PC-9 (cell line): ENCODE measurements at regions not wholly inside any gene's neighbourhood (a gene's known extent, or its start where the extent isn't known, plus 50 kb on each side); places are given as distances from the start of the nearest gene placed in this dataset.
A peak's percentile ranks its signal among the peaks of the same experiment; 100 is the strongest.

Experiments
- BruUV-seq: library from RNA; stranded (reverse); fragments of 400-500 nt; replicated peaks from 2 replicates; lab custom pipeline; 2021; lab: Mats Ljungman, UMichigan
- CTCF ChIA-PET: fragments of 300-600 bp; sonication (Branson Sonifier 250); formaldehyde crosslinking; loops from one replicate; lab custom pipeline; 2022; ENCODE audit warnings: antibody characterized with exemption; lab: Charles Lee
- POLR2A ChIA-PET: fragments of 300-600 bp; sonication (Branson Sonifier 250); formaldehyde crosslinking; loops from one replicate; lab custom pipeline; 2022; ENCODE audit warnings: antibody characterized with exemption; ENCODE audit not compliant: unreplicated experiment; lab: Charles Lee
- DNase-seq, 2 experiments: peaks; one replicate each; pipeline versions ENCODE4 v3.0.0 to v3.0.0-alpha.2; 2015 to 2022; ENCODE audit warnings: mixed read lengths in 1 of 2
- H2AFZ ChIP-seq: fragments of 200-600 bp; sonication (generic); 2 replicates; pipeline ENCODE4 v1.8.1; 2017; ENCODE audit warnings: antibody characterized with exemption
- H3F3A ChIP-seq: fragments of 200-600 bp; sonication (generic); 2 replicates; pipeline ENCODE4 v1.8.1; 2017; ENCODE audit warnings: antibody characterized with exemption, mild to moderate bottlenecking, low read depth; ENCODE audit not compliant: insufficient read depth
- H3K27ac ChIP-seq: fragments of 200-600 bp; sonication (generic); 2 replicates; pipeline ENCODE4 v1.6.1; 2016; ENCODE audit warnings: mixed run types
- H3K27me3 ChIP-seq: fragments of 200-600 bp; sonication (generic); 2 replicates; pipeline ENCODE4 v1.6.1; 2016; ENCODE audit warnings: low read depth, mixed run types; ENCODE audit not compliant: insufficient read depth
- H3K36me3 ChIP-seq: fragments of 200-600 bp; sonication (generic); 2 replicates; pipeline ENCODE4 v1.6.1; 2016; ENCODE audit warnings: low read depth, mixed run types
- H3K4me1 ChIP-seq: fragments of 200-600 bp; sonication (generic); replicated peaks from 2 replicates; pipeline ENCODE4 v1.6.1; 2016; ENCODE audit warnings: mixed run types; ENCODE audit not compliant: insufficient read depth
- H3K4me2 ChIP-seq: fragments of 200-600 bp; sonication (generic); 2 replicates; pipeline ENCODE4 v1.6.1; 2017; ENCODE audit warnings: mixed run types
- H3K4me3 ChIP-seq: fragments of 200-600 bp; sonication (generic); 2 replicates; pipeline ENCODE4 v1.6.1; 2016; ENCODE audit warnings: mixed run types
- H3K79me2 ChIP-seq: fragments of 200-600 bp; sonication (generic); 2 replicates; pipeline ENCODE4 v1.6.1; 2017; ENCODE audit warnings: low read depth, mixed run types
- H3K9me2 ChIP-seq: fragments of 200-600 bp; sonication (generic); 2 replicates; pipeline ENCODE4 v1.8.1; 2017; ENCODE audit warnings: mild to moderate bottlenecking; ENCODE audit not compliant: insufficient read depth
- H3K9me3 ChIP-seq: fragments of 200-600 bp; sonication (generic); 2 replicates; pipeline ENCODE4 v1.8.1; 2016; ENCODE audit warnings: low read depth; ENCODE audit not compliant: insufficient read depth
- H4K20me1 ChIP-seq: fragments of 200-600 bp; sonication (generic); 2 replicates; pipeline ENCODE4 v1.8.1; 2017; ENCODE audit not compliant: insufficient read depth
- CTCF ChIP-seq: fragments of 200-600 bp; sonication (generic); conservative IDR thresholded peaks from 2 replicates; pipeline ENCODE4 v1.6.1; 2017; ENCODE audit warnings: mixed run types, antibody characterized with exemption, mild to moderate bottlenecking, moderate library complexity
- EZH2 ChIP-seq: fragments of 200-600 bp; sonication (generic); IDR thresholded peaks from 2 replicates; pipeline ENCODE4 v1.8.0; 2017; ENCODE audit warnings: antibody characterized with exemption, low read depth
- intact Hi-C: fragments of 100-400 bp; cut with micrococcal nuclease; formaldehyde crosslinking; loops from one replicate; pipeline ENCODE4 v1.10.0; 2022; ENCODE audit not compliant: unreplicated experiment

- intact Hi-C loops = loop anchor here (10.0 kb wide), 1 partner anchor 162 kb away; no protein-coding TSS in a partner anchor
- no peaks in the 10 kb centered on the region for H4K20me1 ChIP-seq
- H3K4me3 ChIP-seq = no peak overlapping the region
- H3K27ac ChIP-seq = no peak overlapping the region
- ChIA-PET POLR2A (no interaction called here), CTCF (no interaction called here)
- no TSS peak for BruUV-seq
- peaks cover 28% of the 10 kb centered on the region for H3K4me1 ChIP-seq
- no peaks in the 10 kb centered on the region for H3K9me2 ChIP-seq
- no peaks in the 10 kb centered on the region for H3K36me3 ChIP-seq
- no peak overlapping the region for H3K4me2 ChIP-seq
- no peaks in the 10 kb centered on the region for H3K9me3 ChIP-seq
- TF ChIP-seq EZH2 (no peak), CTCF (no peak)
- no peak for DNase-seq
- peaks cover 38% of the 10 kb centered on the region for H3F3A ChIP-seq
- H3K79me2 ChIP-seq = no peaks in the 10 kb centered on the region
- no peak overlapping the region for H2AFZ ChIP-seq
- no peaks in the 10 kb centered on the region for H3K27me3 ChIP-seq
Observed at GRCh38 chr2:111656436-111656835, 227.6 kb downstream of the ANAPC1 start.

GRCh38 chr2:111656894-111657293 is 227.1 kb downstream of the ANAPC1 start:
- Histone ChIP-seq H3K4me2 (no peak overlapping the region), H3K27me3 (no peaks in the 10 kb centered on the region), H3K9me3 (no peaks in the 10 kb centered on the region), H3F3A (peaks cover 38% of the 10 kb centered on the region), H3K4me3 (no peak overlapping the region), H3K27ac (no peak overlapping the region), H3K4me1 (peaks cover 33% of the 10 kb centered on the region), H4K20me1 (no peaks in the 10 kb centered on the region), H3K9me2 (no peaks in the 10 kb centered on the region), H3K79me2 (no peaks in the 10 kb centered on the region), H3K36me3 (no peaks in the 10 kb centered on the region), H2AFZ (no peak overlapping the region)
- TF ChIP-seq EZH2 (no peak), CTCF (no peak)
- intact Hi-C loops = loop anchor here (10.0 kb wide), 1 partner anchor 162 kb away; no protein-coding TSS in a partner anchor
- no TSS peak for BruUV-seq
- CTCF ChIA-PET = no interaction called here
- POLR2A ChIA-PET = no interaction called here
- DNase-seq = no peak

GRCh38 chr2:111657351-111657975 is 226.5 kb downstream of the ANAPC1 start:
- H3K27ac ChIP-seq = peak overlapping the region; percentile 100
- no peak overlapping the region for H2AFZ ChIP-seq
- H4K20me1 ChIP-seq = no peaks in the 10 kb centered on the region
- no peaks in the 10 kb centered on the region for H3K9me3 ChIP-seq
- TF ChIP-seq EZH2 (no peak), CTCF (no peak)
- intact Hi-C loops = loop anchor here (10.0 kb wide), 1 partner anchor 163 kb away; no protein-coding TSS in a partner anchor
- no peaks in the 10 kb centered on the region for H3K79me2 ChIP-seq
- no peaks in the 10 kb centered on the region for H3K9me2 ChIP-seq
- no peak for DNase-seq
- H3K4me1 ChIP-seq = peaks cover 39% of the 10 kb centered on the region
- CTCF ChIA-PET = no interaction called here
- no peak overlapping the region for H3K4me3 ChIP-seq
- POLR2A ChIA-PET = no interaction called here
- no TSS peak for BruUV-seq
- no peaks in the 10 kb centered on the region for H3K36me3 ChIP-seq
- no peaks in the 10 kb centered on the region for H3K27me3 ChIP-seq
- H3K4me2 ChIP-seq = no peak overlapping the region
- peaks cover 38% of the 10 kb centered on the region for H3F3A ChIP-seq
